AG04450 (cell line): ENCODE measurements at regions not wholly inside any gene's neighbourhood (a gene's known extent, or its start where the extent isn't known, plus 50 kb on each side); places are given as distances from the start of the nearest gene placed in this dataset. TPM values are rescaled to one million over a fixed set of nuclear protein-coding genes. Genes with fewer than 3 reads are reported as not detected.
A peak's percentile ranks its signal among the peaks of the same experiment; 100 is the strongest.

Experiments used
- CTCF ChIA-PET: fragments of 300-600, 350-600 bp; formaldehyde crosslinking; extraction: SDS; loops from one replicate; lab custom pipeline; 2022; ENCODE audit warnings: antibody characterized with exemption, inconsistent platforms; lab: Charles Lee
- POLR2A ChIA-PET: fragments of 350-600 bp; formaldehyde crosslinking; extraction: SDS; loops from one replicate; lab custom pipeline; 2021; ENCODE audit warnings: antibody characterized with exemption, inconsistent platforms; lab: Yijun Ruan, JAX
- DNase-seq: peaks from one replicate; pipeline ENCODE4 v3.0.0-alpha.2; 2011; ENCODE audit warnings: low read depth, low spot score
- H3K27ac ChIP-seq: one replicate; pipeline ENCODE4 v1.5.1; 2012; ENCODE audit warnings: low read depth, low read length, control low read depth
- H3K27me3 ChIP-seq: one replicate; pipeline ENCODE4 v1.6.0; 2012; ENCODE audit warnings: low read length; ENCODE audit not compliant: control insufficient read depth, insufficient read depth
- H3K4me3 ChIP-seq: 2 replicates; pipeline ENCODE4 v1.5.1; 2011; ENCODE audit warnings: mild to moderate bottlenecking, low read depth, low read length, control low read depth
- H3K9me3 ChIP-seq: 2 replicates; pipeline ENCODE4 v1.5.1; 2012; ENCODE audit warnings: low read length; ENCODE audit not compliant: control insufficient read depth, insufficient read depth
- small RNA-seq: library from RNA; depleted of rRNA; stranded (forward); fragments of <200 nt; gene quantifications from one replicate; pipeline ENCODE3, GENCODE V24; 2012; ENCODE audit warnings: low read depth; ENCODE audit not compliant: insufficient read length
- TF ChIP-seq, protein P1 (sequence below): IDR thresholded peaks from 2 replicates; pipeline ENCODE4 v1.5.1; 2011; ENCODE audit warnings: low read depth, low read length, control low read depth, inconsistent platforms

DNA sequence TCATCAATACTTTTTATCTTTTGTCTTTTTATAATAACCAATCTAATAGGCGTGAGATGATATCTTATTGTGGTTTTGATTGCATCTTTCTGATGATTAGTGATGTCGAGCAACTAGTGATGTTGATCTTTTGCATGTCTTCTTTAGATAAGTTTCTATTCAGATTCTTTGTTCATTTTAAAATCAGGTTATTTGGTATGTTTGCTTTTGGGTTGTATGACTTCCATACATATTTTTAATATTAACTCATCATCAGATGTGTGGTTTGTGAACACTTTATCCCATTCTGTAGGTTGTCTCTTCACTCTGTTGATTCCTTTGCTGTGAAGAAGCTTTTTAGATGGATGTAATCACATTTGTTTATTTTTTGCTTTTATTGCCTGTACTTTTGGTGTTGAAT is 295.8 kb downstream of the BCKDHB start:
- no peaks in the 10 kb centered on the region for H3K27me3 ChIP-seq
- no peak overlapping the region for H3K27ac ChIP-seq
- H3K9me3 ChIP-seq: no peaks in the 10 kb centered on the region
- TF ChIP-seq, protein P1, sequence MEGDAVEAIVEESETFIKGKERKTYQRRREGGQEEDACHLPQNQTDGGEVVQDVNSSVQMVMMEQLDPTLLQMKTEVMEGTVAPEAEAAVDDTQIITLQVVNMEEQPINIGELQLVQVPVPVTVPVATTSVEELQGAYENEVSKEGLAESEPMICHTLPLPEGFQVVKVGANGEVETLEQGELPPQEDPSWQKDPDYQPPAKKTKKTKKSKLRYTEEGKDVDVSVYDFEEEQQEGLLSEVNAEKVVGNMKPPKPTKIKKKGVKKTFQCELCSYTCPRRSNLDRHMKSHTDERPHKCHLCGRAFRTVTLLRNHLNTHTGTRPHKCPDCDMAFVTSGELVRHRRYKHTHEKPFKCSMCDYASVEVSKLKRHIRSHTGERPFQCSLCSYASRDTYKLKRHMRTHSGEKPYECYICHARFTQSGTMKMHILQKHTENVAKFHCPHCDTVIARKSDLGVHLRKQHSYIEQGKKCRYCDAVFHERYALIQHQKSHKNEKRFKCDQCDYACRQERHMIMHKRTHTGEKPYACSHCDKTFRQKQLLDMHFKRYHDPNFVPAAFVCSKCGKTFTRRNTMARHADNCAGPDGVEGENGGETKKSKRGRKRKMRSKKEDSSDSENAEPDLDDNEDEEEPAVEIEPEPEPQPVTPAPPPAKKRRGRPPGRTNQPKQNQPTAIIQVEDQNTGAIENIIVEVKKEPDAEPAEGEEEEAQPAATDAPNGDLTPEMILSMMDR: no peak
- peak; percentile 1 for DNase-seq
- POLR2A ChIA-PET: no interaction called here
- H3K4me3 ChIP-seq: no peak overlapping the region
- CTCF ChIA-PET: no interaction called here

Small RNA genes in the stretch of these regions (small RNA-seq; reads per million reads assigned to genes)
- not detected for gene AL596028.1
- gene RNA5SP210: not detected
